ENCODE measurements at regions not wholly inside any gene's neighbourhood (a gene's known extent, or its start where the extent isn't known, plus 50 kb on each side); places are given as distances from the start of the nearest gene placed in this dataset.

DNA sequence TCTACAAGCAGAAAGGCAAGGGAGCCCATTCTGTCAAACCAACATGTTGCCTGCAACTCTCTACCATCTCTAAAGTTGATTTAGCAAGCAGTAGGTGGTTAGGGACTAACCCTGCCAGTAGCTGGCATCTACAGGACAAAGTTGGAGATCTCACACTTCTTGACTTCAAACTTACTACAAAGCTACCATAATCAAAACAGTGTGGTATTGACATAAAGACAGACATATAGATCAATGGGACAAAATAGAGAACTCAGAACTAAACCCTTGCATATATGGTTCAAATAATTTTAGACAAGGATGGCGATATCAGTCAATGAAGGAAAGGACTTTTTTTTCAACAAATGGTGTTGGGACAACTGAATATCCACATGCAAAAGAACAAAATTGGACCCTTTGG, 84.9 kb downstream of the MAP3K8 start:
- Histone ChIP-seq H3K4me3 (no peak overlapping the region), H3K27ac (no peak overlapping the region), H3K36me3 (no peaks in the 10 kb centered on the region), H3K9me3 (no peaks in the 10 kb centered on the region), H3K27me3 (replicated peaks; ENCODE audit: insufficient read depth) (no peaks in the 10 kb centered on the region), H3K4me1 (replicated peaks) (no peaks in the 10 kb centered on the region)
- TF ChIP-seq POLR2A (IDR thresholded peaks at IDR 0.05) (no peak), POLR2AphosphoS5 (IDR thresholded peaks at IDR 0.05) (no peak)
- TF ChIP-seq, protein P1, sequence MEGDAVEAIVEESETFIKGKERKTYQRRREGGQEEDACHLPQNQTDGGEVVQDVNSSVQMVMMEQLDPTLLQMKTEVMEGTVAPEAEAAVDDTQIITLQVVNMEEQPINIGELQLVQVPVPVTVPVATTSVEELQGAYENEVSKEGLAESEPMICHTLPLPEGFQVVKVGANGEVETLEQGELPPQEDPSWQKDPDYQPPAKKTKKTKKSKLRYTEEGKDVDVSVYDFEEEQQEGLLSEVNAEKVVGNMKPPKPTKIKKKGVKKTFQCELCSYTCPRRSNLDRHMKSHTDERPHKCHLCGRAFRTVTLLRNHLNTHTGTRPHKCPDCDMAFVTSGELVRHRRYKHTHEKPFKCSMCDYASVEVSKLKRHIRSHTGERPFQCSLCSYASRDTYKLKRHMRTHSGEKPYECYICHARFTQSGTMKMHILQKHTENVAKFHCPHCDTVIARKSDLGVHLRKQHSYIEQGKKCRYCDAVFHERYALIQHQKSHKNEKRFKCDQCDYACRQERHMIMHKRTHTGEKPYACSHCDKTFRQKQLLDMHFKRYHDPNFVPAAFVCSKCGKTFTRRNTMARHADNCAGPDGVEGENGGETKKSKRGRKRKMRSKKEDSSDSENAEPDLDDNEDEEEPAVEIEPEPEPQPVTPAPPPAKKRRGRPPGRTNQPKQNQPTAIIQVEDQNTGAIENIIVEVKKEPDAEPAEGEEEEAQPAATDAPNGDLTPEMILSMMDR (IDR thresholded peaks at IDR 0.05) = no peak
- WGBS = 97% methylated on average over 1 of the region's 1 CpG
- intact Hi-C loops (cut with DNase I) = no loop called here
- DNase-seq (ENCODE audit: low spot score) = no peak
